ENCODE measurements at regions not wholly inside any gene's neighbourhood (a gene's known extent, or its start where the extent isn't known, plus 50 kb on each side); places are given as distances from the start of the nearest gene placed in this dataset.

DNA sequence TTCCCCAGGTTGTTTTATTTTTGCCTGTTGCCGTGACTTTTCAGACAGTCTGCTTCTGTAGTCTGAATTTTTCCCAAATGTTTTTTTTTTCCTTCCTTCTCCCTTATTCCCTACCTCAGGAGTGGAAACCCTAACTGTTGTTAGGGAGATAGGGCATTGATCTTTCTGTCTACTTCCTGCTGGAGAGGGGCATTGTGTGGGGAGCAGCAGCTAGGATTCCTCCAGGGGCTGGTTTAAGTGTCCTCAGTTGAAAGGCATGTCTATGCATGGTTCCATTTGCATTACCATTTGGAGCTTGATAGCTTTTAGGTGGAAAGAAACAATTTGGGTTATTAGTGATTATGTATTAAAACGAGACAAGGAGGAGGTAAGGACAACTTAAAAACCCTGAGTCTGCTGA lies 383.9 kb downstream of the DCAF12L2 start (continued):
- no peak for TF ChIP-seq RERE (CRISPR knock-in tag; IDR thresholded peaks at IDR 0.05; ENCODE audit: borderline replicate concordance)
- TF ChIP-seq SMARCA4 (IDR thresholded peaks at IDR 0.05): no peak
- no peak for TF ChIP-seq GATAD2A (IDR thresholded peaks at IDR 0.05)
- no peak for TF ChIP-seq SIRT6 (IDR thresholded peaks at IDR 0.05; ENCODE audit: low read depth, low read length)
- TF ChIP-seq NR2F6 (CRISPR knock-in tag; IDR thresholded peaks at IDR 0.05): no peak
- TF ChIP-seq, protein P1, sequence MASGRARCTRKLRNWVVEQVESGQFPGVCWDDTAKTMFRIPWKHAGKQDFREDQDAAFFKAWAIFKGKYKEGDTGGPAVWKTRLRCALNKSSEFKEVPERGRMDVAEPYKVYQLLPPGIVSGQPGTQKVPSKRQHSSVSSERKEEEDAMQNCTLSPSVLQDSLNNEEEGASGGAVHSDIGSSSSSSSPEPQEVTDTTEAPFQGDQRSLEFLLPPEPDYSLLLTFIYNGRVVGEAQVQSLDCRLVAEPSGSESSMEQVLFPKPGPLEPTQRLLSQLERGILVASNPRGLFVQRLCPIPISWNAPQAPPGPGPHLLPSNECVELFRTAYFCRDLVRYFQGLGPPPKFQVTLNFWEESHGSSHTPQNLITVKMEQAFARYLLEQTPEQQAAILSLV (tag; IDR thresholded peaks at IDR 0.05): no peak
- TF ChIP-seq ZNF583 (CRISPR knock-in tag; IDR thresholded peaks at IDR 0.05): no peak
- TF ChIP-seq IFI16 (CRISPR knock-in tag; IDR thresholded peaks at IDR 0.05): no peak
- TF ChIP-seq, protein P2, sequence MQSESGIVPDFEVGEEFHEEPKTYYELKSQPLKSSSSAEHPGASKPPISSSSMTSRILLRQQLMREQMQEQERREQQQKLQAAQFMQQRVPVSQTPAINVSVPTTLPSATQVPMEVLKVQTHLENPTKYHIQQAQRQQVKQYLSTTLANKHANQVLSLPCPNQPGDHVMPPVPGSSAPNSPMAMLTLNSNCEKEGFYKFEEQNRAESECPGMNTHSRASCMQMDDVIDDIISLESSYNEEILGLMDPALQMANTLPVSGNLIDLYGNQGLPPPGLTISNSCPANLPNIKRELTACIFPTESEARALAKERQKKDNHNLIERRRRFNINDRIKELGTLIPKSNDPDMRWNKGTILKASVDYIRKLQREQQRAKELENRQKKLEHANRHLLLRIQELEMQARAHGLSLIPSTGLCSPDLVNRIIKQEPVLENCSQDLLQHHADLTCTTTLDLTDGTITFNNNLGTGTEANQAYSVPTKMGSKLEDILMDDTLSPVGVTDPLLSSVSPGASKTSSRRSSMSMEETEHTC (IDR thresholded peaks at IDR 0.05): no peak
